Esophagus muscularis mucosa (tissue), 3 donors: ENCODE measurements at regions not wholly inside any gene's neighbourhood (a gene's known extent, or its start where the extent isn't known, plus 50 kb on each side); places are given as distances from the start of the nearest gene placed in this dataset.

Experiments used
- POLR2A ChIP-seq: fragments of 450-650 bp; IDR thresholded peaks from one replicate; pipeline ENCODE4 v1.6.1; 2017; ENCODE audit warnings: antibody characterized with exemption, moderate library complexity, mild to moderate bottlenecking, low read depth
- POLR2AphosphoS5 ChIP-seq, 2 donors: sonication (generic); formaldehyde crosslinking; IDR thresholded peaks; one replicate each; pipeline ENCODE4 v1.6.1; 2017; ENCODE audit warnings: antibody characterized with exemption in 2 of 2
- TF ChIP-seq, protein P1 (sequence below), 3 experiments: fragments of 200-600 bp in 2 of 3; fragments of 450-650 bp in 1 of 3; sonication (generic) in 2 of 3; IDR thresholded peaks; one replicate each; pipeline ENCODE4 v1.5.1; 2017 to 2019; ENCODE audit warnings: antibody characterized with exemption in 3 of 3, mild to moderate bottlenecking in 2 of 3, moderate library complexity in 1 of 3

DNA sequence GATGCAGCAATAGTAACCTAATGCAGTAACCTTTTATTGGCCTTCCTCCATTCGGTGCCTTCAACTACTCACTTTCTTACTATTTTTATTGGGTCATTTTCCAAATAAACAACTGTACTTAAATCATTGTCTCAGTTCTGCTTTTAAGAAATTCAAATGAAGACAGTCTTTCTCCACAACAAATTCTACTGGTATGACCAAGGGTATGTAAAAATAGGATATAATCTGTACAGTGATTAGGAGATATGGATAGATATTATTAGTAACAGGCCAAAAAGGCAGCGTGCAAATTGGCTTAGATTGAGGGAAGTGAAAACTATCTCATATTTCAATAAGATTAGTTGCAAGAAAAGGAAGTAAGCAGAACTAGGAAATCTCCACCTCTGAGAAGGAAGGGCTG, 177.4 kb upstream of the PPP1R2C start:
- TF ChIP-seq, protein P1, sequence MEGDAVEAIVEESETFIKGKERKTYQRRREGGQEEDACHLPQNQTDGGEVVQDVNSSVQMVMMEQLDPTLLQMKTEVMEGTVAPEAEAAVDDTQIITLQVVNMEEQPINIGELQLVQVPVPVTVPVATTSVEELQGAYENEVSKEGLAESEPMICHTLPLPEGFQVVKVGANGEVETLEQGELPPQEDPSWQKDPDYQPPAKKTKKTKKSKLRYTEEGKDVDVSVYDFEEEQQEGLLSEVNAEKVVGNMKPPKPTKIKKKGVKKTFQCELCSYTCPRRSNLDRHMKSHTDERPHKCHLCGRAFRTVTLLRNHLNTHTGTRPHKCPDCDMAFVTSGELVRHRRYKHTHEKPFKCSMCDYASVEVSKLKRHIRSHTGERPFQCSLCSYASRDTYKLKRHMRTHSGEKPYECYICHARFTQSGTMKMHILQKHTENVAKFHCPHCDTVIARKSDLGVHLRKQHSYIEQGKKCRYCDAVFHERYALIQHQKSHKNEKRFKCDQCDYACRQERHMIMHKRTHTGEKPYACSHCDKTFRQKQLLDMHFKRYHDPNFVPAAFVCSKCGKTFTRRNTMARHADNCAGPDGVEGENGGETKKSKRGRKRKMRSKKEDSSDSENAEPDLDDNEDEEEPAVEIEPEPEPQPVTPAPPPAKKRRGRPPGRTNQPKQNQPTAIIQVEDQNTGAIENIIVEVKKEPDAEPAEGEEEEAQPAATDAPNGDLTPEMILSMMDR (IDR thresholded peaks at IDR 0.05), result no peak
- no peak for TF ChIP-seq POLR2A
- TF ChIP-seq POLR2AphosphoS5 (IDR thresholded peaks at IDR 0.05), result no peak
